ENCODE measurements at regions not wholly inside any gene's neighbourhood (a gene's known extent, or its start where the extent isn't known, plus 50 kb on each side); places are given as distances from the start of the nearest gene placed in this dataset.
A peak's percentile ranks its signal among the peaks of the same experiment; 100 is the strongest.

DNA sequence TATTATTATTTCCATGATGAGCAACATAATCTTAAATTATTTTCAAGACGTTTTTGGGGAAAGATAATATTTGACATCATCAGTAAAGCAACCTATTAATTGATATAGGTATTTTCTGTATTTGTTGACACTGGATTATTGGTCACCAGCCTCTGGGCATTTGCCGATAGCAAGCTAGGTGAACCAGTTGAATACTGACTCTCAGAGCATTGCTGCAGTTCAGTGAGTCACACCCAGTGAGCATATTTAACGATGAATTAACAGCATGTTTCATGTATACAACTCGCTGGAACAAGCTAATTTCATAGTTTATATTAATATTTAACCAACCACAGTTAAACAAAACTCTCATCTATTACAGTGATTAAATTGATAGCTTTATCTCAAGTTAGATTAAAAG, 1006.0 kb upstream of the DIAPH2 start:
- DNase-seq (ENCODE audit: low spot score), result no peak
- Histone ChIP-seq H3K27me3 (replicated peaks; ENCODE audit: insufficient read depth, low read depth, low read length, poor library complexity) (no peaks in the 10 kb centered on the region), H3K4me3 (ENCODE audit: low read depth, low read length, poor library complexity, severe bottlenecking) (no peak overlapping the region), H3K36me3 (ENCODE audit: insufficient read depth, low read length, poor library complexity, severe bottlenecking) (no peaks in the 10 kb centered on the region), H3K27ac (ENCODE audit: low read depth, low read length, poor library complexity, severe bottlenecking) (no peak overlapping the region), H3K9me3 (ENCODE audit: low read depth, low read length, poor library complexity, severe bottlenecking) (no peaks in the 10 kb centered on the region), H3K4me1 (ENCODE audit: insufficient read depth, low read length, poor library complexity, severe bottlenecking) (no peaks in the 10 kb centered on the region)
- intact Hi-C loops (cut with micrococcal nuclease; ENCODE audit: unreplicated experiment), result no loop called here
- ChIA-PET CTCF (no interaction called here), POLR2A (ENCODE audit: low non-redundant PET) (no interaction called here)
- no TSS peak for BruUV-seq (replicated peaks)
- TF ChIP-seq, protein P1, sequence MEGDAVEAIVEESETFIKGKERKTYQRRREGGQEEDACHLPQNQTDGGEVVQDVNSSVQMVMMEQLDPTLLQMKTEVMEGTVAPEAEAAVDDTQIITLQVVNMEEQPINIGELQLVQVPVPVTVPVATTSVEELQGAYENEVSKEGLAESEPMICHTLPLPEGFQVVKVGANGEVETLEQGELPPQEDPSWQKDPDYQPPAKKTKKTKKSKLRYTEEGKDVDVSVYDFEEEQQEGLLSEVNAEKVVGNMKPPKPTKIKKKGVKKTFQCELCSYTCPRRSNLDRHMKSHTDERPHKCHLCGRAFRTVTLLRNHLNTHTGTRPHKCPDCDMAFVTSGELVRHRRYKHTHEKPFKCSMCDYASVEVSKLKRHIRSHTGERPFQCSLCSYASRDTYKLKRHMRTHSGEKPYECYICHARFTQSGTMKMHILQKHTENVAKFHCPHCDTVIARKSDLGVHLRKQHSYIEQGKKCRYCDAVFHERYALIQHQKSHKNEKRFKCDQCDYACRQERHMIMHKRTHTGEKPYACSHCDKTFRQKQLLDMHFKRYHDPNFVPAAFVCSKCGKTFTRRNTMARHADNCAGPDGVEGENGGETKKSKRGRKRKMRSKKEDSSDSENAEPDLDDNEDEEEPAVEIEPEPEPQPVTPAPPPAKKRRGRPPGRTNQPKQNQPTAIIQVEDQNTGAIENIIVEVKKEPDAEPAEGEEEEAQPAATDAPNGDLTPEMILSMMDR (conservative IDR thresholded peaks at IDR 0.05; ENCODE audit: low read depth, low read length), result no peak

- no TSS peak for BruUV-seq (replicated peaks)
- TF ChIP-seq, protein P1 (conservative IDR thresholded peaks at IDR 0.05; ENCODE audit: low read depth, low read length), result no peak
- TF ChIP-seq EZH2 (IDR thresholded peaks at IDR 0.05; ENCODE audit: borderline replicate concordance, low read depth, low read length, poor library complexity, severe bottlenecking), result no peak
- H3K27me3 ChIP-seq (replicated peaks; ENCODE audit: insufficient read depth, low read depth, low read length, poor library complexity), result no peaks in the 10 kb centered on the region
- H3K27ac ChIP-seq (ENCODE audit: low read depth, low read length, poor library complexity, severe bottlenecking), result peak overlapping the region; percentile 62
- H3K36me3 ChIP-seq (ENCODE audit: insufficient read depth, low read length, poor library complexity, severe bottlenecking), result no peaks in the 10 kb centered on the region
- CTCF ChIA-PET, result no interaction called here
- intact Hi-C loops (cut with micrococcal nuclease; ENCODE audit: unreplicated experiment), result no loop called here
- no peaks in the 10 kb centered on the region for H3K9me3 ChIP-seq (ENCODE audit: low read depth, low read length, poor library complexity, severe bottlenecking)
- no peak overlapping the region for H3K4me3 ChIP-seq (ENCODE audit: low read depth, low read length, poor library complexity, severe bottlenecking)
- POLR2A ChIA-PET (ENCODE audit: low non-redundant PET), result no interaction called here
- H3K4me1 ChIP-seq (ENCODE audit: insufficient read depth, low read length, poor library complexity, severe bottlenecking), result peaks cover 8% of the 10 kb centered on the region
- DNase-seq (ENCODE audit: low spot score), result peak; percentile 11
Observed at GRCh38 chrX:95693365-95693764, 991.3 kb upstream of the DIAPH2 start.

DNA sequence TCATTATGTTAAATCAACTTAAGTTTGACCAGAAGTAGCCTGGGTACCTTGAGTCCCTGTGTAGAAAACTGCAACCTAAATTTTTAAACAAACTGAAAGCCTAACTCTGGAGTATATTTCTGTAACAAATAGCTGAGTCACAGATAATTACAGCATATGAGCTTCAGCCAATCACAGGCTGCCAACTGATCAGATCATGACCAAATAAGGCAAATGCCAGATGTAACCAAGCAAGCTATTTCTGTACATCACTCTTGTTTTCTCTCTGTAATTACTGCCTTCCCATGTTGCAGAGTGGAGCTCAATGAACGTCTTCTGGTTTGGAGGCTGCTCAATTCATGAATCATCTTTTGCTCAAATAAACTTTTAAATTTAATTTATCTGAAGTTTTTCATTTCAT, 980.9 kb upstream of the DIAPH2 start:
- intact Hi-C loops (cut with micrococcal nuclease; ENCODE audit: unreplicated experiment), result no loop called here
- BruUV-seq (replicated peaks), result no TSS peak

More for the DNA sequence above, 980.9 kb upstream of the DIAPH2 start:
- ChIA-PET CTCF (no interaction called here), POLR2A (ENCODE audit: low non-redundant PET) (no interaction called here)
- DNase-seq (ENCODE audit: low spot score), result peak; percentile 27
- no peak overlapping the region for H3K4me3 ChIP-seq (ENCODE audit: low read depth, low read length, poor library complexity, severe bottlenecking)
- H3K27ac ChIP-seq (ENCODE audit: low read depth, low read length, poor library complexity, severe bottlenecking), result no peak overlapping the region
- H3K4me1 ChIP-seq (ENCODE audit: insufficient read depth, low read length, poor library complexity, severe bottlenecking), result peaks cover 3% of the 10 kb centered on the region
- no peaks in the 10 kb centered on the region for H3K27me3 ChIP-seq (replicated peaks; ENCODE audit: insufficient read depth, low read depth, low read length, poor library complexity)
- no peaks in the 10 kb centered on the region for H3K9me3 ChIP-seq (ENCODE audit: low read depth, low read length, poor library complexity, severe bottlenecking)
- no peak for TF ChIP-seq EZH2 (IDR thresholded peaks at IDR 0.05; ENCODE audit: borderline replicate concordance, low read depth, low read length, poor library complexity, severe bottlenecking)
- TF ChIP-seq, protein P1 (conservative IDR thresholded peaks at IDR 0.05; ENCODE audit: low read depth, low read length), result no peak
- no peaks in the 10 kb centered on the region for H3K36me3 ChIP-seq (ENCODE audit: insufficient read depth, low read length, poor library complexity, severe bottlenecking)

Measured in A673 (cell line).